ENCODE measurements at regions not wholly inside any gene's neighbourhood (a gene's known extent, or its start where the extent isn't known, plus 50 kb on each side); places are given as distances from the start of the nearest gene placed in this dataset.
"Not testable (repeated sequence)": the region's sequence is repeated elsewhere in the genome, so short reads cannot be mapped to it uniquely, and the experiment has no call there.

DNA sequence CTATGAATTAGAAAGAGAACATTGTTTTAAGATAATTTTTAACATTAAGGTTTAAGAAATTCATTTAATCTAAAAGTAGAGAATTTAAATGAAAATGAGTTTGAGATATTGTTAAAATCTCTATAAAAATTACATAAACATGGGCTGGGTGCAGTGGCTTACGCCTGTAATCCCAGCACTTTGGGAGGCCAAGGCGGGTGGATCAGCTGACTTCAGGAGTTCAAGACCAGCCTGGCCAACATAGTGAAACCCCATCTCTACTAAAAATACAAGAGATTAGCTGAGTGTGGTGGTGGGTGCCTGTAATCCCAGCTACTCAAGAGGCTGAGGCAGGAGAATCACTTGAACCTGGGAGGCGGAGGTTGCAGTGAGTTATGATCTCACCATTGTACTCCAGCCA, 1379.6 kb downstream of the NCAM2 start:
- H3K36me3 ChIP-seq (ENCODE audit: control insufficient read depth, insufficient read depth, low read length); H3K27me3 Mint-ChIP-seq; H3K27me3 ChIP-seq (ENCODE audit: control insufficient read depth, insufficient read depth, low read length); H3K4me3 Mint-ChIP-seq; H3K4me3 ChIP-seq (ENCODE audit: low read depth, low read length); H3K36me3 Mint-ChIP-seq; H3K4me1 Mint-ChIP-seq; DNase-seq; H3K9me3 ChIP-seq (ENCODE audit: control insufficient read depth in 2 of 2, low read length in 2 of 2); H3K27ac ChIP-seq (ENCODE audit: insufficient read depth, low read length, poor library complexity, severe bottlenecking); H3K27ac Mint-ChIP-seq; H3K4me1 ChIP-seq (ENCODE audit: control insufficient read depth, insufficient read depth, low read length, poor library complexity, severe bottlenecking); ATAC-seq (ENCODE audit: low read depth in 2 of 2): not testable (repeated sequence)
- peaks cover 0 to 11% (median 2%) of the 10 kb centered on the region in 7 donors for H3K9me3 Mint-ChIP-seq

GRCh38 chr21:22393324-22393723, 1395.1 kb downstream of the NCAM2 start:
- no peaks in the 10 kb centered on the region for H3K4me1 Mint-ChIP-seq
- Histone ChIP-seq H3K36me3 (ENCODE audit: control insufficient read depth, insufficient read depth, low read length) (no peaks in the 10 kb centered on the region), H3K9me3 (ENCODE audit: control insufficient read depth in 2 of 2, low read length in 2 of 2) (peaks cover 2 to 7% of the 10 kb centered on the region in 2 experiments), H3K27ac (ENCODE audit: insufficient read depth, low read length, poor library complexity, severe bottlenecking) (no peak overlapping the region), H3K27me3 (ENCODE audit: control insufficient read depth, insufficient read depth, low read length) (no peaks in the 10 kb centered on the region), H3K4me1 (ENCODE audit: control insufficient read depth, insufficient read depth, low read length, poor library complexity, severe bottlenecking) (no peaks in the 10 kb centered on the region), H3K4me3 (ENCODE audit: low read depth, low read length) (no peak overlapping the region)
- peaks cover 3 to 7% (median 4%) of the 10 kb centered on the region in 7 donors for H3K9me3 Mint-ChIP-seq
- DNase-seq (no peak), ATAC-seq (ENCODE audit: low read depth in 2 of 2) (no peak)
- H3K27me3 Mint-ChIP-seq, result no peaks in the 10 kb centered on the region
- no peak overlapping the region for H3K4me3 Mint-ChIP-seq
- H3K27ac Mint-ChIP-seq, result no peak overlapping the region
- no peaks in the 10 kb centered on the region for H3K36me3 Mint-ChIP-seq

DNA sequence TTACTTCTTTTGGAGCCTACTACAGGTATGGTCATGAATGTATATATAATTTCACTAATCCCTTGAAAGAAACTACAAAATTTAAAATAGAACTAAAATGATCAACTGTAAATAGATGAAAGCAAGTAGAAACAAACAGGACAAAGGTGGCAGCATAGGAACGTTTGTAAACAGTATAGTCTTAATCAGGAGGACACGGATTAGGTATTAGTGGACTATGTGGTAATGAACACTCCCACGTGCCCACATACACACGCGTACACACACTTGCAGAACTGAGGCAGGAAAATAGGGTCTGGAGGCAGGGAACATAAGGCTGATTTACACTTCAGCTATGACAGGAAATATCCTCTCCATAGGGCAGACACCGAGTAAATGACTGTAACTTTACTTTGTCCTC, 1397.8 kb downstream of the NCAM2 start:
- no peaks in the 10 kb centered on the region for H3K36me3 ChIP-seq (ENCODE audit: control insufficient read depth, insufficient read depth, low read length)
- Mint-ChIP-seq H3K9me3 (peaks cover 0 to 7% (median 4%) of the 10 kb centered on the region in 7 donors), H3K27ac (no peak overlapping the region), H3K36me3 (no peaks in the 10 kb centered on the region), H3K4me1 (no peaks in the 10 kb centered on the region), H3K27me3 (no peaks in the 10 kb centered on the region), H3K4me3 (no peak overlapping the region)
- no peak overlapping the region for H3K4me3 ChIP-seq (ENCODE audit: low read depth, low read length)
- DNase-seq, result no peak
- no peaks in the 10 kb centered on the region for H3K27me3 ChIP-seq (ENCODE audit: control insufficient read depth, insufficient read depth, low read length)
- peaks cover 2 to 5% of the 10 kb centered on the region in 2 experiments for H3K9me3 ChIP-seq (ENCODE audit: control insufficient read depth in 2 of 2, low read length in 2 of 2)
- no peaks in the 10 kb centered on the region for H3K4me1 ChIP-seq (ENCODE audit: control insufficient read depth, insufficient read depth, low read length, poor library complexity, severe bottlenecking)
- no peak overlapping the region for H3K27ac ChIP-seq (ENCODE audit: insufficient read depth, low read length, poor library complexity, severe bottlenecking)
- ATAC-seq (ENCODE audit: low read depth in 2 of 2), result no peak

- no peak overlapping the region for H3K4me3 Mint-ChIP-seq
- ATAC-seq (ENCODE audit: low read depth in 2 of 2), result no peak
Measured at GRCh38 chr21:22399681-22400514, 1401.7 kb downstream of the NCAM2 start.

DNA sequence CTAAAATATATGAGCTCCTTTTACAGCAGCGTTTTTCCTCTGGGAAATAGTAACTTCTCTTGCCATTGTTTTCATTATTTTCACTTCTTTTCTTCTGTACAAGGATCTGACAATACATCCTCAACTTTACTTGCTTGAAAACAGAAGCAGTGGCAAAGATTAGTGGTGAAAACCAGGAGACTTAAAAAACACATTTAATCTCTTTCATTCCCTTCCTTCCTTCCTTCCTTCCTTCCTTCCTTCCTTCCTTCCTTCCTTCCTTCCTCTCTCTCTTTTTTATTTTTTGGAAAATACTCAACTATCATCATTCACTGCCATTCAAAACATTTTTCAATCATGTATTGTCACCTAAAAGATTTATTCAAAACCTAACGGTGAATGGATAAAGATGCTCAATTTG, 1411.4 kb downstream of the NCAM2 start:
- Histone ChIP-seq H3K27me3 (ENCODE audit: control insufficient read depth, insufficient read depth, low read length) (no peaks in the 10 kb centered on the region), H3K4me1 (ENCODE audit: control insufficient read depth, insufficient read depth, low read length, poor library complexity, severe bottlenecking) (no peaks in the 10 kb centered on the region), H3K27ac (ENCODE audit: insufficient read depth, low read length, poor library complexity, severe bottlenecking) (no peak overlapping the region), H3K36me3 (ENCODE audit: control insufficient read depth, insufficient read depth, low read length) (no peaks in the 10 kb centered on the region), H3K9me3 (ENCODE audit: control insufficient read depth in 2 of 2, low read length in 2 of 2) (peaks cover 0 to 3% of the 10 kb centered on the region in 2 experiments), H3K4me3 (ENCODE audit: low read depth, low read length) (no peak overlapping the region)
- Mint-ChIP-seq H3K4me1 (no peaks in the 10 kb centered on the region), H3K27ac (no peak overlapping the region), H3K9me3 (peaks cover 4 to 15% (median 8%) of the 10 kb centered on the region in 7 donors), H3K4me3 (no peak overlapping the region), H3K36me3 (no peaks in the 10 kb centered on the region), H3K27me3 (no peaks in the 10 kb centered on the region)
- DNase-seq (no peak), ATAC-seq (ENCODE audit: low read depth in 2 of 2) (no peak)

More at GRCh38 chr21:22399681-22400514, 1401.7 kb downstream of the NCAM2 start:
- H3K27me3 ChIP-seq (ENCODE audit: control insufficient read depth, insufficient read depth, low read length), result no peaks in the 10 kb centered on the region
- DNase-seq, result no peak
- H3K4me1 Mint-ChIP-seq, result no peaks in the 10 kb centered on the region
- no peaks in the 10 kb centered on the region for H3K36me3 Mint-ChIP-seq
- no peak overlapping the region for H3K4me3 ChIP-seq (ENCODE audit: low read depth, low read length)
- no peak overlapping the region for H3K27ac ChIP-seq (ENCODE audit: insufficient read depth, low read length, poor library complexity, severe bottlenecking)
- no peaks in the 10 kb centered on the region for H3K4me1 ChIP-seq (ENCODE audit: control insufficient read depth, insufficient read depth, low read length, poor library complexity, severe bottlenecking)
- no peaks in the 10 kb centered on the region for H3K36me3 ChIP-seq (ENCODE audit: control insufficient read depth, insufficient read depth, low read length)
- H3K27ac Mint-ChIP-seq, result no peak overlapping the region
- no peaks in the 10 kb centered on the region for H3K27me3 Mint-ChIP-seq
- peaks cover 3 to 9% (median 4%) of the 10 kb centered on the region in 7 donors for H3K9me3 Mint-ChIP-seq
- H3K9me3 ChIP-seq (ENCODE audit: control insufficient read depth in 2 of 2, low read length in 2 of 2), result peaks cover 0 to 5% of the 10 kb centered on the region in 2 experiments

- Mint-ChIP-seq H3K4me1 (peaks cover 0 to 9% (median under 1%) of the 10 kb centered on the region in 4 donors), H3K27me3 (no peaks in the 10 kb centered on the region), H3K36me3 (no peaks in the 10 kb centered on the region), H3K4me3 (no peak overlapping the region), H3K9me3 (peaks cover 0 to 5% (median 1%) of the 10 kb centered on the region in 7 donors), H3K27ac (no peak overlapping the region)
- Histone ChIP-seq H3K36me3 (ENCODE audit: control insufficient read depth, insufficient read depth, low read length) (no peaks in the 10 kb centered on the region), H3K4me1 (ENCODE audit: control insufficient read depth, insufficient read depth, low read length, poor library complexity, severe bottlenecking) (no peaks in the 10 kb centered on the region), H3K27me3 (ENCODE audit: control insufficient read depth, insufficient read depth, low read length) (no peaks in the 10 kb centered on the region), H3K9me3 (ENCODE audit: control insufficient read depth in 2 of 2, low read length in 2 of 2) (no peaks in the 10 kb centered on the region), H3K4me3 (ENCODE audit: low read depth, low read length) (no peak overlapping the region), H3K27ac (ENCODE audit: insufficient read depth, low read length, poor library complexity, severe bottlenecking) (no peak overlapping the region)
- DNase-seq (no peak), ATAC-seq (ENCODE audit: low read depth in 2 of 2) (no peak)
Measured at GRCh38 chr21:22416555-22416954, 1418.3 kb downstream of the NCAM2 start.

DNA sequence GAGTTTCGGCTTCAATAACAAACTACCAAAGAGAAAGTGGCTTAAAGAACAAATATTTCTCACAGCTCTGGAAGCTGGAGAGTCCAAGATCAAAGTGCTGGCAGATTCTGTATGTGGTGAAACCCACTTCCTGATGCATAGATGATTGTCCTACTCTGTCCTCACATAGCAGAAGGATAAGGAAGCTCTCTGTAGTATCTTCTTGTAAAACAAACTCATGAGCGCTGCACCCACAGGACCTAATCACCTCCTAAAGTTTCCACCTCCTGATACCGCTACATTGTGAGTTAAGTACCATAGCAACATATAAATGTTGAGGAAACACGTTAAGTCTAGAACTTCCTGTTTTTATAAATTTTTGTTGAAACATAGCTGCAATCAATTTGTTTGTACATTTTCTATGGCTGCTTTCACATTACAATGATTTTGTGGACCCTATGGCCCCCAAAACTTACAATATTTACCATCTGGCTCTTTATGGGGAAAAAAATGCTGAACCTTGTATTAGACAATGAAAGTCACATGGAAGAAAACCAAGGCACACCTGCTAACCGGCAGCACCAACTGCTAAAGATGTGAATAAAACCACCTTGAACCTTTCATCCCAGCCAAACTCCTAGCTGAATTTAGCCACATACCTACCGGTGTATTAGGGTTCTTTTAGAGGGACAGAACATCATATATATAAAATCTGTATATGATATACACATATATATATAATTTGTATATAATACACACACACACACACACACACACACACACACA, 1423.4 kb downstream of the NCAM2 start:
- H3K4me1 ChIP-seq (ENCODE audit: control insufficient read depth, insufficient read depth, low read length, poor library complexity, severe bottlenecking), result no peaks in the 10 kb centered on the region
- no peak overlapping the region for H3K27ac ChIP-seq (ENCODE audit: insufficient read depth, low read length, poor library complexity, severe bottlenecking)
- ATAC-seq (ENCODE audit: low read depth in 2 of 2), result peak in 1 of 2 donors; percentile 50
- Mint-ChIP-seq H3K4me1 (peaks cover 0 to 19% (median 2%) of the 10 kb centered on the region in 4 donors), H3K36me3 (no peaks in the 10 kb centered on the region), H3K4me3 (peak overlapping the region in 1 of 4 donors; percentile 50), H3K9me3 (peaks cover 2 to 5% (median 3%) of the 10 kb centered on the region in 7 donors), H3K27ac (peak overlapping the region in 2 of 3 donors; percentile 34 to 68), H3K27me3 (no peaks in the 10 kb centered on the region)
- H3K36me3 ChIP-seq (ENCODE audit: control insufficient read depth, insufficient read depth, low read length), result no peaks in the 10 kb centered on the region
- H3K27me3 ChIP-seq (ENCODE audit: control insufficient read depth, insufficient read depth, low read length), result no peaks in the 10 kb centered on the region
- DNase-seq, result peak in 2 of 3 donors; percentile 1 to 2
- peaks cover 0 to 5% of the 10 kb centered on the region in 2 experiments for H3K9me3 ChIP-seq (ENCODE audit: control insufficient read depth in 2 of 2, low read length in 2 of 2)
- no peak overlapping the region for H3K4me3 ChIP-seq (ENCODE audit: low read depth, low read length)
